Keratinocyte (primary cell): ENCODE measurements at regions not wholly inside any gene's neighbourhood (a gene's known extent, or its start where the extent isn't known, plus 50 kb on each side); places are given as distances from the start of the nearest gene placed in this dataset.

Experiments used
- DNase-seq: peaks from one replicate; pipeline ENCODE4 v3.0.0-alpha.2; 2011; ENCODE audit warnings: low read depth, missing footprints, low spot score
- FAIRE-seq: peaks from 2 replicates; lab custom pipeline; 2011; peaks lifted over from hg19 to GRCh38; lab: Jason Lieb, UNC
- H2AFZ ChIP-seq: 2 replicates; pipeline ENCODE4 v1.6.0; 2012; ENCODE audit warnings: low read length, control low read depth, inconsistent platforms; ENCODE audit not compliant: control insufficient read depth
- H3K27ac ChIP-seq: 2 replicates; pipeline ENCODE4 v1.5.1; 2011; ENCODE audit warnings: low read length; ENCODE audit not compliant: control insufficient read depth, insufficient read depth
- H3K27me3 ChIP-seq: 3 replicates; pipeline ENCODE4 v1.6.0; 2011; ENCODE audit warnings: low read length; ENCODE audit not compliant: control insufficient read depth, insufficient read depth; ENCODE audit errors: extremely low read depth
- H3K36me3 ChIP-seq, 2 experiments: 2 replicates in 1 of 2; 3 replicates in 1 of 2; pipeline ENCODE4 v1.5.1; 2011; ENCODE audit warnings: low read length in 2 of 2, mild to moderate bottlenecking in 1 of 2; ENCODE audit not compliant: control insufficient read depth in 2 of 2, insufficient read depth in 2 of 2; ENCODE audit errors: extremely low read depth in 1 of 2
- H3K4me1 ChIP-seq: 3 replicates; pipeline ENCODE4 v1.5.1; 2011; ENCODE audit warnings: low read length; ENCODE audit not compliant: control insufficient read depth, insufficient read depth; ENCODE audit errors: extremely low read depth
- H3K4me2 ChIP-seq: 3 replicates; pipeline ENCODE4 v1.6.0; 2011; ENCODE audit warnings: low read depth, low read length; ENCODE audit not compliant: control insufficient read depth, insufficient read depth; ENCODE audit errors: extremely low read depth
- H3K4me3 ChIP-seq, 3 experiments: fragments of 200-600 bp in 1 of 3; sonication (generic) in 1 of 3; 2 replicates in 2 of 3; 3 replicates in 1 of 3; pipeline ENCODE4 v1.5.1; 2011 to 2016; ENCODE audit warnings: low read length in 3 of 3, mild to moderate bottlenecking in 3 of 3, control low read depth in 2 of 3, inconsistent platforms in 1 of 3, low read depth in 1 of 3, mixed read lengths in 1 of 3, mixed run types in 1 of 3, moderate library complexity in 1 of 3; ENCODE audit not compliant: control insufficient read depth in 2 of 3, insufficient read depth in 2 of 3; ENCODE audit errors: extremely low read depth in 1 of 3
- H3K79me2 ChIP-seq: 2 replicates; pipeline ENCODE4 v1.6.0; 2012; ENCODE audit warnings: low read length; ENCODE audit not compliant: control insufficient read depth, insufficient read depth
- H3K9ac ChIP-seq: 3 replicates; pipeline ENCODE4 v1.6.0; 2011; ENCODE audit warnings: low read length; ENCODE audit not compliant: control insufficient read depth, insufficient read depth; ENCODE audit errors: extremely low read depth
- H3K9me1 ChIP-seq: 3 replicates; pipeline ENCODE4 v1.6.0; 2011; ENCODE audit warnings: low read length; ENCODE audit not compliant: control insufficient read depth, insufficient read depth; ENCODE audit errors: extremely low read depth
- H3K9me3 ChIP-seq: 2 replicates; pipeline ENCODE4 v1.5.1; 2012; ENCODE audit warnings: low read depth, low read length; ENCODE audit not compliant: control insufficient read depth
- H4K20me1 ChIP-seq: 3 replicates; pipeline ENCODE4 v1.6.0; 2011; ENCODE audit warnings: low read length; ENCODE audit not compliant: control insufficient read depth, insufficient read depth; ENCODE audit errors: extremely low read depth
- EZH2 ChIP-seq: IDR thresholded peaks from one replicate; pipeline ENCODE4 v1.6.1; 2012; ENCODE audit warnings: inconsistent platforms, mild to moderate bottlenecking, low read length, moderate library complexity
- dilution Hi-C: fragments of 300-500 bp; cut with MboI; formaldehyde crosslinking; loops from one replicate; pipeline ENCODE4 v1.7.0; 2020; ENCODE audit warnings: low sequenced_read_pairs; ENCODE audit not compliant: extremely low pct_ligation_motif_present
- TF ChIP-seq, protein P1 (sequence below), 3 experiments: IDR thresholded peaks in 1 of 3; conservative IDR thresholded peaks in 1 of 3; optimal IDR thresholded peaks in 1 of 3; 2 replicates in 2 of 3; 3 replicates in 1 of 3; pipeline versions ENCODE3 to v1.5.1; 2011; ENCODE audit warnings: low read length in 3 of 3, mild to moderate bottlenecking in 3 of 3, moderate library complexity in 2 of 3, control low read depth in 1 of 3, inconsistent platforms in 1 of 3; ENCODE audit not compliant: insufficient read depth in 2 of 3; ENCODE audit errors: extremely low read depth in 1 of 3

GRCh38 chr4:117676153-117676552 lies 358.1 kb upstream of the NDST3 start:
- Histone ChIP-seq H4K20me1 (no peaks in the 10 kb centered on the region), H3K79me2 (no peaks in the 10 kb centered on the region), H3K4me2 (no peak overlapping the region), H3K4me3 (no peak overlapping the region), H3K9me3 (no peaks in the 10 kb centered on the region), H3K9me1 (no peaks in the 10 kb centered on the region), H3K9ac (no peak overlapping the region), H3K4me1 (no peaks in the 10 kb centered on the region), H2AFZ (no peak overlapping the region), H3K36me3 (no peaks in the 10 kb centered on the region), H3K27me3 (no peaks in the 10 kb centered on the region), H3K27ac (no peak overlapping the region)
- TF ChIP-seq, protein P1, sequence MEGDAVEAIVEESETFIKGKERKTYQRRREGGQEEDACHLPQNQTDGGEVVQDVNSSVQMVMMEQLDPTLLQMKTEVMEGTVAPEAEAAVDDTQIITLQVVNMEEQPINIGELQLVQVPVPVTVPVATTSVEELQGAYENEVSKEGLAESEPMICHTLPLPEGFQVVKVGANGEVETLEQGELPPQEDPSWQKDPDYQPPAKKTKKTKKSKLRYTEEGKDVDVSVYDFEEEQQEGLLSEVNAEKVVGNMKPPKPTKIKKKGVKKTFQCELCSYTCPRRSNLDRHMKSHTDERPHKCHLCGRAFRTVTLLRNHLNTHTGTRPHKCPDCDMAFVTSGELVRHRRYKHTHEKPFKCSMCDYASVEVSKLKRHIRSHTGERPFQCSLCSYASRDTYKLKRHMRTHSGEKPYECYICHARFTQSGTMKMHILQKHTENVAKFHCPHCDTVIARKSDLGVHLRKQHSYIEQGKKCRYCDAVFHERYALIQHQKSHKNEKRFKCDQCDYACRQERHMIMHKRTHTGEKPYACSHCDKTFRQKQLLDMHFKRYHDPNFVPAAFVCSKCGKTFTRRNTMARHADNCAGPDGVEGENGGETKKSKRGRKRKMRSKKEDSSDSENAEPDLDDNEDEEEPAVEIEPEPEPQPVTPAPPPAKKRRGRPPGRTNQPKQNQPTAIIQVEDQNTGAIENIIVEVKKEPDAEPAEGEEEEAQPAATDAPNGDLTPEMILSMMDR (optimal IDR thresholded peaks at IDR 0.05 in 1 of 3, IDR thresholded peaks at IDR 0.05 in 1 of 3, conservative IDR thresholded peaks at IDR 0.05 in 1 of 3; ENCODE audit: extremely low read depth in 1 of 3, insufficient read depth in 2 of 3, low read length in 3 of 3): no peak
- no peak for TF ChIP-seq EZH2
- FAIRE-seq (no peak), DNase-seq (no peak)
- dilution Hi-C loops: no loop called here

- Histone ChIP-seq H2AFZ (no peak overlapping the region), H3K79me2 (no peaks in the 10 kb centered on the region), H4K20me1 (no peaks in the 10 kb centered on the region), H3K4me2 (no peak overlapping the region), H3K9me1 (no peaks in the 10 kb centered on the region), H3K27me3 (no peaks in the 10 kb centered on the region), H3K36me3 (no peaks in the 10 kb centered on the region), H3K27ac (no peak overlapping the region), H3K4me1 (no peaks in the 10 kb centered on the region), H3K9me3 (no peaks in the 10 kb centered on the region), H3K9ac (no peak overlapping the region), H3K4me3 (no peak overlapping the region)
- TF ChIP-seq, protein P1 (optimal IDR thresholded peaks at IDR 0.05 in 1 of 3, IDR thresholded peaks at IDR 0.05 in 1 of 3, conservative IDR thresholded peaks at IDR 0.05 in 1 of 3; ENCODE audit: extremely low read depth in 1 of 3, insufficient read depth in 2 of 3, low read length in 3 of 3): no peak
- no peak for TF ChIP-seq EZH2
- dilution Hi-C loops: no loop called here
- FAIRE-seq: no peak
- no peak for DNase-seq
Measured at GRCh38 chr4:117678861-117679260, 355.4 kb upstream of the NDST3 start.
